ENCODE measurements at regions not wholly inside any gene's neighbourhood (a gene's known extent, or its start where the extent isn't known, plus 50 kb on each side); places are given as distances from the start of the nearest gene placed in this dataset. TPM values are rescaled to one million over a fixed set of nuclear protein-coding genes. Genes with fewer than 3 reads are reported as not detected.

Small RNA genes in the stretch of these regions (small RNA-seq; reads per million reads assigned to genes)
- gene AC055876.3 (ENCODE audit: low replicate concordance), result not detected
